Amygdala (tissue), 56 donors: ENCODE measurements at regions not wholly inside any gene's neighbourhood (a gene's known extent, or its start where the extent isn't known, plus 50 kb on each side); places are given as distances from the start of the nearest gene placed in this dataset.

Source experiments
- DNase-seq, 56 donors: peaks; one replicate each; lab custom pipeline; 2025; lab: John Stamatoyannopoulos, UW

GRCh38 chr4:156656896-156657295 lies 314.7 kb downstream of the PDGFC start:
- no peak for DNase-seq

GRCh38 chr4:156654410-156654809 lies 317.2 kb downstream of the PDGFC start:
- DNase-seq: no peak

- no peak for DNase-seq
Measured at GRCh38 chr4:156643826-156644225, 327.8 kb downstream of the PDGFC start.

- no peak for DNase-seq
Measured at GRCh38 chr4:156642161-156642560, 329.4 kb downstream of the PDGFC start.

GRCh38 chr4:156638925-156639605 lies 332.5 kb downstream of the PDGFC start:
- DNase-seq: no peak

GRCh38 chr4:156638334-156638733 lies 333.3 kb downstream of the PDGFC start:
- DNase-seq: no peak

GRCh38 chr4:156636381-156636780 lies 335.2 kb downstream of the PDGFC start:
- no peak for DNase-seq

GRCh38 chr4:156635051-156635450 lies 336.5 kb downstream of the PDGFC start:
- DNase-seq: no peak

- DNase-seq: no peak
Measured at GRCh38 chr4:156634612-156635011, 337.0 kb downstream of the PDGFC start.

- no peak for DNase-seq
Measured at GRCh38 chr4:156633847-156634246, 337.8 kb downstream of the PDGFC start.

GRCh38 chr4:156628858-156629257 lies 342.7 kb downstream of the PDGFC start:
- DNase-seq: no peak

GRCh38 chr4:156623376-156623775 lies 348.2 kb downstream of the PDGFC start:
- no peak for DNase-seq

GRCh38 chr4:156620786-156621185 lies 350.8 kb downstream of the PDGFC start:
- DNase-seq: no peak

- DNase-seq: no peak
Measured at GRCh38 chr4:156619154-156619934, 352.3 kb downstream of the PDGFC start.

GRCh38 chr4:156615066-156615531 lies 356.5 kb downstream of the PDGFC start:
- DNase-seq: no peak

GRCh38 chr4:156614536-156614935 lies 357.1 kb downstream of the PDGFC start:
- no peak for DNase-seq

GRCh38 chr4:156609421-156609820 lies 362.2 kb downstream of the PDGFC start:
- DNase-seq: peak in 2 of 56 donors; percentile 0 to 3

GRCh38 chr4:156608651-156609050 lies 362.9 kb downstream of the PDGFC start:
- DNase-seq: no peak

- no peak for DNase-seq
Measured at GRCh38 chr4:156607478-156607857, 364.1 kb downstream of the PDGFC start.

- no peak for DNase-seq
Measured at GRCh38 chr4:156606554-156607477, 364.8 kb downstream of the PDGFC start.

GRCh38 chr4:156598138-156598681 lies 373.4 kb downstream of the PDGFC start:
- DNase-seq: no peak
